Activated B cell treated with CpG ODN at 0.5 μM for 24 hours (primary cell): ENCODE measurements at regions not wholly inside any gene's neighbourhood (a gene's known extent, or its start where the extent isn't known, plus 50 kb on each side); places are given as distances from the start of the nearest gene placed in this dataset.

Experiments
- ATAC-seq: fragments of 200-7000 bp; cut with Tn5 transposase; one replicate; pipeline ENCODE4 v1.10.0; 2021; ENCODE audit warnings: low read depth, mild to moderate bottlenecking, moderate library complexity
- CTCF ChIA-PET: fragments of 350-600 bp; sonication (Branson Sonifier 250); formaldehyde crosslinking; loops from one replicate; lab custom pipeline; 2021; ENCODE audit warnings: antibody characterized with exemption; lab: Charles Lee
- POLR2A ChIA-PET: fragments of 350-600 bp; sonication (Branson Sonifier 250); formaldehyde crosslinking; loops from one replicate; lab custom pipeline; 2021; ENCODE audit warnings: antibody characterized with exemption; lab: Charles Lee
- DNase-seq: peaks from one replicate; pipeline ENCODE4 v3.0.0; 2022
- H3K27ac Mint-ChIP-seq: one replicate; pipeline ENCODE4 v1.8.0; 2020; ENCODE audit warnings: mixed read lengths
- H3K27me3 Mint-ChIP-seq: one replicate; pipeline ENCODE4 v1.8.0; 2021; ENCODE audit warnings: mixed read lengths
- H3K36me3 Mint-ChIP-seq: one replicate; pipeline ENCODE4 v1.8.0; 2021; ENCODE audit warnings: low read depth, mixed read lengths
- H3K4me1 Mint-ChIP-seq: one replicate; pipeline ENCODE4 v1.8.0; 2021; ENCODE audit warnings: mixed read lengths
- H3K4me3 Mint-ChIP-seq: one replicate; pipeline ENCODE4 v1.8.0; 2020; ENCODE audit warnings: mild to moderate bottlenecking, mixed read lengths
- H3K9me3 Mint-ChIP-seq: one replicate; pipeline ENCODE4 v1.8.0; 2020; ENCODE audit warnings: mixed read lengths
- intact Hi-C: fragments of 100-400 bp; cut with micrococcal nuclease; formaldehyde crosslinking; loops from one replicate; pipeline ENCODE4 v1.15.1; 2024
- TF ChIP-seq, protein P1 (sequence below): fragments of 200-600 bp; IDR thresholded peaks from one replicate; pipeline ENCODE4 v1.8.0; 2022; ENCODE audit warnings: antibody characterized with exemption, mild to moderate bottlenecking

DNA sequence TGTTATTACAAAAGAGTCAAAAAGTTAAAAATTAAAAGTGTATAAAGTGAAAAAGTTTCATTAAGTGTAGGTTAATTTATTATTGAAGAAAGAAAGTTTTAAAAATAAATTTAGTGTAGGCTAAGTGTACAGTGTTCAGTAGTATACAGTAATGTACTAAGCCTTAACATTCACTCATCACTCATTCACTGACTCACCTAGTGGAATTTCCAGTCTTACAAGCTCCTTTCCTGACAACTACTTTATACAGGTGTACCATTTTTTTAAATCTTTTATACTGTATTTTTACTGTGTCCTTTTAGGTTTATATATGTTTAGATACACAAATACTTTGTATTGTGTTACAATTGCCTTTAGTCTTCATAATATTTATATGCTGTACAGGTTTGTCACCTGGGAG, 530.2 kb upstream of the FAM174A start:
- Mint-ChIP-seq H3K4me3 (no peak overlapping the region), H3K9me3 (no peaks in the 10 kb centered on the region), H3K27me3 (no peaks in the 10 kb centered on the region), H3K27ac (no peak overlapping the region), H3K4me1 (no peaks in the 10 kb centered on the region), H3K36me3 (no peaks in the 10 kb centered on the region)
- DNase-seq (no peak), ATAC-seq (no peak)
- POLR2A ChIA-PET, result no interaction called here
- TF ChIP-seq, protein P1, sequence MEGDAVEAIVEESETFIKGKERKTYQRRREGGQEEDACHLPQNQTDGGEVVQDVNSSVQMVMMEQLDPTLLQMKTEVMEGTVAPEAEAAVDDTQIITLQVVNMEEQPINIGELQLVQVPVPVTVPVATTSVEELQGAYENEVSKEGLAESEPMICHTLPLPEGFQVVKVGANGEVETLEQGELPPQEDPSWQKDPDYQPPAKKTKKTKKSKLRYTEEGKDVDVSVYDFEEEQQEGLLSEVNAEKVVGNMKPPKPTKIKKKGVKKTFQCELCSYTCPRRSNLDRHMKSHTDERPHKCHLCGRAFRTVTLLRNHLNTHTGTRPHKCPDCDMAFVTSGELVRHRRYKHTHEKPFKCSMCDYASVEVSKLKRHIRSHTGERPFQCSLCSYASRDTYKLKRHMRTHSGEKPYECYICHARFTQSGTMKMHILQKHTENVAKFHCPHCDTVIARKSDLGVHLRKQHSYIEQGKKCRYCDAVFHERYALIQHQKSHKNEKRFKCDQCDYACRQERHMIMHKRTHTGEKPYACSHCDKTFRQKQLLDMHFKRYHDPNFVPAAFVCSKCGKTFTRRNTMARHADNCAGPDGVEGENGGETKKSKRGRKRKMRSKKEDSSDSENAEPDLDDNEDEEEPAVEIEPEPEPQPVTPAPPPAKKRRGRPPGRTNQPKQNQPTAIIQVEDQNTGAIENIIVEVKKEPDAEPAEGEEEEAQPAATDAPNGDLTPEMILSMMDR, result no peak
- intact Hi-C loops, result no loop called here
- CTCF ChIA-PET, result no interaction called here

DNA sequence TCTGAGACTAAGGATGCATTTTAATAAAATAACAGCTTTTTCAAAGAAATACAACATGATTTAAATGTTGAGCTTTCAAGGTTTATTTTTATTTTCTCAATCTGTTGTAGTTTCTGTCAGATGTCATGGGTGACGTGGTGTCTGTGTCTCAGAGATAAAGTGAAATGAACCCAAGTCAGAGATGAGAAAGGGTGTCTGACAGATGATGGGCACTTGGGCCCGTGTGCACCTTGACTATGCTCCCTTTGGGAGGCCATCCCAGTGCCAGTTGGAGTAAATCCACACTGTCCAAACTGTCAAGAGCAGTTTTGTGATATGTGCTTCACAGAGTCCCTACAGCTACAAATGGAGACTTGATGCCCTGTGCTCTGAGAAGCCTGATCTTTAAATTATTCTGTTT, 536.9 kb upstream of the FAM174A start:
- CTCF ChIA-PET, result no interaction called here

DNA sequence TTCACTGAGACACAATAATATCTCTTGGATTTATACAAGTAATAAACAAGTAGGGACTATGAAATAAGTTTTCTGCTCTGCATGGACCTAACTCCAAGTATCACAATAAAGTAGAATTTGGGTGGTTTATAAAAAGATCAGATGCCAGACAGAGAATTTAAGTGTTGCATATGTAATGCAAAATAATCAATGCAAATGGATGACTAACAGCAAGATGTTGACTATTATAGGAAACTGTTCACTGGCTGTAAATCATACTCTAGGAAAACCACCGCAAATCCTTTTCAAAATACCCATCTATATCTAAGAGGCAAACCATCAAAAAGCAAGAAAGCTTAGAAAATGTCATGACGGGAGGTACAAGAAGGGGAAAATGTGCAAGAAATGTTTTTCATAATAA, 539.8 kb upstream of the FAM174A start:
- intact Hi-C loops, result loop anchor here (5.0 kb wide), 1 partner anchor 277 kb away; no protein-coding TSS in a partner anchor
- ATAC-seq, result no peak
- H3K4me3 Mint-ChIP-seq, result no peak overlapping the region
- H3K27ac Mint-ChIP-seq, result no peak overlapping the region
- ChIA-PET POLR2A (no interaction called here), CTCF (no interaction called here)
- no peaks in the 10 kb centered on the region for H3K27me3 Mint-ChIP-seq
- TF ChIP-seq, protein P1, result no peak
- no peaks in the 10 kb centered on the region for H3K36me3 Mint-ChIP-seq
- no peaks in the 10 kb centered on the region for H3K4me1 Mint-ChIP-seq
- peaks cover 5% of the 10 kb centered on the region for H3K9me3 Mint-ChIP-seq
- DNase-seq, result no peak

More for the DNA sequence above, 536.9 kb upstream of the FAM174A start:
- Mint-ChIP-seq H3K4me3 (no peak overlapping the region), H3K27me3 (no peaks in the 10 kb centered on the region), H3K27ac (no peak overlapping the region), H3K4me1 (no peaks in the 10 kb centered on the region), H3K36me3 (no peaks in the 10 kb centered on the region), H3K9me3 (peaks cover 5% of the 10 kb centered on the region)
- TF ChIP-seq, protein P1, result no peak
- POLR2A ChIA-PET, result no interaction called here
- intact Hi-C loops, result loop anchor here (5.0 kb wide), 1 partner anchor 274 kb away; no protein-coding TSS in a partner anchor
- ATAC-seq, result no peak
- DNase-seq, result no peak

DNA sequence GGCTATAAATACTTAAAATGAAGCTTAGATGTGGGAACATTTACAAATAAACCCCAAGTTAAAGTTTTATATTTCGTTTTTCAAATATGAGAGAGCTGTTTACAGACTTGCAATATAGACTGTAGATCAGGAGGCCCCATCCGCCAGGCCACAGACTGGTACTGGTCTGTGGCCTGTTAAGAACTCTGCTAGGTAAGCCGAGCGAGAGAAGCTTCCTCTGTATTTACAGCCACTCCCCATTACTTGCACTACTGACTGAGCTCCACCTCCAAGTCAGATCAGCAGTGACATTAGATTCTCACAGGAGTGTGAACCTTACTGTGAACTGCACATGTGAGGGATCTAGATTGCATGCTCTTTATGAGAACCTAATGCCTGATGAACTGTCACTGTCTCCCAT, 561.4 kb upstream of the FAM174A start:
- Mint-ChIP-seq H3K27me3 (no peaks in the 10 kb centered on the region), H3K36me3 (no peaks in the 10 kb centered on the region), H3K27ac (no peak overlapping the region), H3K4me3 (no peak overlapping the region), H3K9me3 (no peaks in the 10 kb centered on the region), H3K4me1 (no peaks in the 10 kb centered on the region)
- ATAC-seq (no peak), DNase-seq (no peak)
- POLR2A ChIA-PET, result no interaction called here
- intact Hi-C loops, result no loop called here
- TF ChIP-seq, protein P1, result no peak
- CTCF ChIA-PET, result no interaction called here

DNA sequence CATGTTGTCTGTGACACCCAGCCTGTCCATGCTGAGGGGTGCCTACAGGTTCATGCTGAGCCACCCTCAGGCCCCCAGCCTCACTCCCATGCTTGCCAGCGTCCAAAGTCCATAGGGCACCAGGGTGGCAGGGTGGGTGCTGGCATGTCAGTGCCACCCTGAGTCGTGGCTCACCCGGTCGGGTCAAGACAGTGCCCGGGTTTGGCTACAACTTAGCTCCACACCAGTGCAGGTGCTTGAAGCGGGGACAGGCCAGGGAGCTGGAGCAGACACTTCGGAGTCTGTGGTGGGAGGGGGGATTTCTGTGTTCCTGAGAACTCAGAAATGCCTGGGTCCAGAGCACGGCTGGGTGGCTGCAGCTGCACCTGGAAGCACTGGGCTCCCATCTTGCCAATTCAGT, 579.2 kb upstream of the FAM174A start:
- CTCF ChIA-PET, result no interaction called here
- peaks cover 4% of the 10 kb centered on the region for H3K9me3 Mint-ChIP-seq
- H3K36me3 Mint-ChIP-seq, result no peaks in the 10 kb centered on the region
- H3K4me3 Mint-ChIP-seq, result no peak overlapping the region
- no peak for DNase-seq
- no peaks in the 10 kb centered on the region for H3K27me3 Mint-ChIP-seq
- POLR2A ChIA-PET, result no interaction called here
- TF ChIP-seq, protein P1, result no peak
- intact Hi-C loops, result no loop called here
- H3K27ac Mint-ChIP-seq, result no peak overlapping the region
- ATAC-seq, result no peak
- H3K4me1 Mint-ChIP-seq, result no peaks in the 10 kb centered on the region
